ENCODE measurements at regions not wholly inside any gene's neighbourhood (a gene's known extent, or its start where the extent isn't known, plus 50 kb on each side); places are given as distances from the start of the nearest gene placed in this dataset.

DNA sequence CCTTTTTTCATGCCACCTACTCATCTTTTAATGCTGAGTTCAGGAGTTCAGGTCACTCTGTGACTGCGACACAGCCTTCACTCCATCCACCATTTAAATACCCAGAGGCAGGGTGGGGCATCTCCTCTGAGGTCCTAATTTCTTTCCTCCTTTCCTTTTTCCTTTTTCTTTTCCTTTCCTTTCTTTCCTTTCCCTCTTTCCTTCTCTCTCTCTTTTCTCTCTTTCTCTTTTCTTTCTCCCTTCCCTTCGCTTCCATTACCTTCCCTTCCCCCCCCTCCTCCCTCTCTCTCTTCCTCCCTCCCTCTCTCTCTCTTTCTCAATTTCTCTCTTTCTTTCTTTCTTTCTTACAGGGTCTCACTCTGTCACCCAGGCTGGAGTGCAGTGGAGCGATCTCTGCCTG is 145.9 kb upstream of the SVIL start:
- TF ChIP-seq, protein P1, sequence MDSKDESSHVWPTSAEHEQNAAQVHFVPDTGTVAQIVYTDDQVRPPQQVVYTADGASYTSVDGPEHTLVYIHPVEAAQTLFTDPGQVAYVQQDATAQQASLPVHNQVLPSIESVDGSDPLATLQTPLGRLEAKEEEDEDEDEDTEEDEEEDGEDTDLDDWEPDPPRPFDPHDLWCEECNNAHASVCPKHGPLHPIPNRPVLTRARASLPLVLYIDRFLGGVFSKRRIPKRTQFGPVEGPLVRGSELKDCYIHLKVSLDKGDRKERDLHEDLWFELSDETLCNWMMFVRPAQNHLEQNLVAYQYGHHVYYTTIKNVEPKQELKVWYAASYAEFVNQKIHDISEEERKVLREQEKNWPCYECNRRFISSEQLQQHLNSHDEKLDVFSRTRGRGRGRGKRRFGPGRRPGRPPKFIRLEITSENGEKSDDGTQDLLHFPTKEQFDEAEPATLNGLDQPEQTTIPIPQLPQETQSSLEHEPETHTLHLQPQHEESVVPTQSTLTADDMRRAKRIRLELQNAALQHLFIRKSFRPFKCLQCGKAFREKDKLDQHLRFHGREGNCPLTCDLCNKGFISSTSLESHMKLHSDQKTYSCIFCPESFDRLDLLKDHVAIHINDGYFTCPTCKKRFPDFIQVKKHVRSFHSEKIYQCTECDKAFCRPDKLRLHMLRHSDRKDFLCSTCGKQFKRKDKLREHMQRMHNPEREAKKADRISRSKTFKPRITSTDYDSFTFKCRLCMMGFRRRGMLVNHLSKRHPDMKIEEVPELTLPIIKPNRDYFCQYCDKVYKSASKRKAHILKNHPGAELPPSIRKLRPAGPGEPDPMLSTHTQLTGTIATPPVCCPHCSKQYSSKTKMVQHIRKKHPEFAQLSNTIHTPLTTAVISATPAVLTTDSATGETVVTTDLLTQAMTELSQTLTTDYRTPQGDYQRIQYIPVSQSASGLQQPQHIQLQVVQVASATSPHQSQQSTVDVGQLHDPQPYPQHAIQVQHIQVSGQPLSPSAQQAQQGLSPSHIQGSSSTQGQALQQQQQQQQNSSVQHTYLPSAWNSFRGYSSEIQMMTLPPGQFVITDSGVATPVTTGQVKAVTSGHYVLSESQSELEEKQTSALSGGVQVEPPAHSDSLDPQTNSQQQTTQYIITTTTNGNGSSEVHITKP (CRISPR knock-in tag; IDR thresholded peaks at IDR 0.05; ENCODE audit: low read depth): no peak
- TF ChIP-seq ZNF746 (CRISPR knock-in tag; IDR thresholded peaks at IDR 0.05): no peak
- TF ChIP-seq, protein P2, sequence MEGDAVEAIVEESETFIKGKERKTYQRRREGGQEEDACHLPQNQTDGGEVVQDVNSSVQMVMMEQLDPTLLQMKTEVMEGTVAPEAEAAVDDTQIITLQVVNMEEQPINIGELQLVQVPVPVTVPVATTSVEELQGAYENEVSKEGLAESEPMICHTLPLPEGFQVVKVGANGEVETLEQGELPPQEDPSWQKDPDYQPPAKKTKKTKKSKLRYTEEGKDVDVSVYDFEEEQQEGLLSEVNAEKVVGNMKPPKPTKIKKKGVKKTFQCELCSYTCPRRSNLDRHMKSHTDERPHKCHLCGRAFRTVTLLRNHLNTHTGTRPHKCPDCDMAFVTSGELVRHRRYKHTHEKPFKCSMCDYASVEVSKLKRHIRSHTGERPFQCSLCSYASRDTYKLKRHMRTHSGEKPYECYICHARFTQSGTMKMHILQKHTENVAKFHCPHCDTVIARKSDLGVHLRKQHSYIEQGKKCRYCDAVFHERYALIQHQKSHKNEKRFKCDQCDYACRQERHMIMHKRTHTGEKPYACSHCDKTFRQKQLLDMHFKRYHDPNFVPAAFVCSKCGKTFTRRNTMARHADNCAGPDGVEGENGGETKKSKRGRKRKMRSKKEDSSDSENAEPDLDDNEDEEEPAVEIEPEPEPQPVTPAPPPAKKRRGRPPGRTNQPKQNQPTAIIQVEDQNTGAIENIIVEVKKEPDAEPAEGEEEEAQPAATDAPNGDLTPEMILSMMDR (CRISPR knock-in tag; IDR thresholded peaks at IDR 0.05): no peak
- no peak for TF ChIP-seq ZNF839 (CRISPR knock-in tag; IDR thresholded peaks at IDR 0.05; ENCODE audit: borderline replicate concordance)
- no peak for TF ChIP-seq ZSCAN20 (CRISPR knock-in tag; IDR thresholded peaks at IDR 0.05; ENCODE audit: borderline replicate concordance)
- no peak for TF ChIP-seq TBX2 (CRISPR knock-in tag; IDR thresholded peaks at IDR 0.05; ENCODE audit: borderline replicate concordance)
- TF ChIP-seq ARNT (IDR thresholded peaks at IDR 0.05): no peak
- TF ChIP-seq BRD4 (CRISPR knock-in tag; IDR thresholded peaks at IDR 0.05): no peak
- TF ChIP-seq MIXL1 (CRISPR knock-in tag; IDR thresholded peaks at IDR 0.05): no peak
- no peak for TF ChIP-seq ZFX (CRISPR knock-in tag; IDR thresholded peaks at IDR 0.05; ENCODE audit: low read depth)
- TF ChIP-seq ZNF644 (CRISPR knock-in tag; IDR thresholded peaks at IDR 0.05; ENCODE audit: low read depth): no peak
